ENCODE measurements at regions not wholly inside any gene's neighbourhood (a gene's known extent, or its start where the extent isn't known, plus 50 kb on each side); places are given as distances from the start of the nearest gene placed in this dataset.

GRCh38 chr14:32254952-32255679 lies 52.0 kb upstream of the RNU6-8 start:
- Mint-ChIP-seq H3K27ac (no peak overlapping the region), H3K4me1 (ENCODE audit: unreplicated experiment) (peaks cover 20% of the 10 kb centered on the region), H3K27me3 (no peaks in the 10 kb centered on the region), H3K9me3 (no peaks in the 10 kb centered on the region), H3K36me3 (no peaks in the 10 kb centered on the region), H3K4me3 (no peak overlapping the region)
- no peak for DNase-seq (ENCODE audit: extremely low spot score, unreplicated experiment)
- TF ChIP-seq CTCF (conservative IDR thresholded peaks at IDR 0.05): peak; percentile 88

GRCh38 chr14:32255789-32256188 lies 52.7 kb upstream of the RNU6-8 start:
- H3K36me3 Mint-ChIP-seq: no peaks in the 10 kb centered on the region
- H3K27ac Mint-ChIP-seq: no peak overlapping the region
- TF ChIP-seq CTCF (conservative IDR thresholded peaks at IDR 0.05): no peak
- no peak overlapping the region for H3K4me3 Mint-ChIP-seq
- H3K27me3 Mint-ChIP-seq: no peaks in the 10 kb centered on the region
- DNase-seq (ENCODE audit: extremely low spot score, unreplicated experiment): no peak
- no peaks in the 10 kb centered on the region for H3K9me3 Mint-ChIP-seq
- peaks cover 20% of the 10 kb centered on the region for H3K4me1 Mint-ChIP-seq (ENCODE audit: unreplicated experiment)

- no peak overlapping the region for H3K27ac Mint-ChIP-seq
- no peaks in the 10 kb centered on the region for H3K36me3 Mint-ChIP-seq
- H3K27me3 Mint-ChIP-seq: no peaks in the 10 kb centered on the region
Measured at GRCh38 chr14:32256576-32256975, 53.5 kb upstream of the RNU6-8 start.

GRCh38 chr14:32258336-32258993 lies 55.4 kb upstream of the RNU6-8 start:
- Mint-ChIP-seq H3K4me3 (no peak overlapping the region), H3K9me3 (peaks cover 6% of the 10 kb centered on the region), H3K27ac (peak overlapping the region; percentile 59), H3K27me3 (no peaks in the 10 kb centered on the region), H3K36me3 (no peaks in the 10 kb centered on the region), H3K4me1 (ENCODE audit: unreplicated experiment) (peaks cover 20% of the 10 kb centered on the region)
- TF ChIP-seq CTCF (conservative IDR thresholded peaks at IDR 0.05): no peak
- DNase-seq (ENCODE audit: extremely low spot score, unreplicated experiment): no peak

More at GRCh38 chr14:32256576-32256975, 53.5 kb upstream of the RNU6-8 start:
- no peak for TF ChIP-seq CTCF (conservative IDR thresholded peaks at IDR 0.05)
- Mint-ChIP-seq H3K9me3 (no peaks in the 10 kb centered on the region), H3K4me1 (ENCODE audit: unreplicated experiment) (peaks cover 20% of the 10 kb centered on the region), H3K4me3 (no peak overlapping the region)
- no peak for DNase-seq (ENCODE audit: extremely low spot score, unreplicated experiment)

GRCh38 chr14:32259368-32260013 lies 56.4 kb upstream of the RNU6-8 start:
- no peaks in the 10 kb centered on the region for H3K27me3 Mint-ChIP-seq
- H3K4me1 Mint-ChIP-seq (ENCODE audit: unreplicated experiment): peaks cover 20% of the 10 kb centered on the region
- H3K9me3 Mint-ChIP-seq: peaks cover 13% of the 10 kb centered on the region
- peaks cover 4% of the 10 kb centered on the region for H3K36me3 Mint-ChIP-seq
- H3K4me3 Mint-ChIP-seq: peak overlapping the region; percentile 13
- no peak for DNase-seq (ENCODE audit: extremely low spot score, unreplicated experiment)
- no peak for TF ChIP-seq CTCF (conservative IDR thresholded peaks at IDR 0.05)
- H3K27ac Mint-ChIP-seq: peak overlapping the region; percentile 83
